GM12872 (cell line): ENCODE measurements at regions not wholly inside any gene's neighbourhood (a gene's known extent, or its start where the extent isn't known, plus 50 kb on each side); places are given as distances from the start of the nearest gene placed in this dataset.

Source experiments
- CTCF ChIP-seq: IDR thresholded peaks from 3 replicates; pipeline ENCODE4 v1.5.1; 2011; ENCODE audit warnings: low read depth, mild to moderate bottlenecking, low read length, moderate library complexity; ENCODE audit not compliant: insufficient read depth

- no peak for TF ChIP-seq CTCF
Observed at GRCh38 chr9:7387840-7388239, 411.7 kb downstream of the DMAC1 start.

GRCh38 chr9:7382304-7382703 is 417.3 kb downstream of the DMAC1 start:
- TF ChIP-seq CTCF = no peak

GRCh38 chr9:7377489-7377888 is 422.1 kb downstream of the DMAC1 start:
- no peak for TF ChIP-seq CTCF

GRCh38 chr9:7376833-7377232 is 422.7 kb downstream of the DMAC1 start:
- TF ChIP-seq CTCF = no peak

- no peak for TF ChIP-seq CTCF
Observed at GRCh38 chr9:7376213-7376612, 423.4 kb downstream of the DMAC1 start.

GRCh38 chr9:7375013-7375511 is 424.5 kb downstream of the DMAC1 start:
- no peak for TF ChIP-seq CTCF

- TF ChIP-seq CTCF = no peak
Observed at GRCh38 chr9:7370988-7371387, 428.6 kb downstream of the DMAC1 start.

GRCh38 chr9:7370381-7370780 is 429.2 kb downstream of the DMAC1 start:
- TF ChIP-seq CTCF = no peak
